HEK293T (cell line): ENCODE measurements at regions not wholly inside any gene's neighbourhood (a gene's known extent, or its start where the extent isn't known, plus 50 kb on each side); places are given as distances from the start of the nearest gene placed in this dataset.
"Not testable (repeated sequence)": the region's sequence is repeated elsewhere in the genome, so short reads cannot be mapped to it uniquely, and the experiment has no call there.

Source experiments
- CTCF ChIA-PET: fragments of 350-600 bp; formaldehyde crosslinking; extraction: SDS; loops from one replicate; lab custom pipeline; 2021; ENCODE audit warnings: antibody characterized with exemption, inconsistent platforms; lab: Yijun Ruan, JAX
- POLR2A ChIA-PET: fragments of 350-600 bp; formaldehyde crosslinking; extraction: SDS; loops from one replicate; lab custom pipeline; 2020; ENCODE audit warnings: antibody characterized with exemption, inconsistent platforms; lab: Yijun Ruan, JAX
- DNase-seq: peaks from one replicate; pipeline ENCODE4 v3.0.0; 2012; ENCODE audit warnings: mixed read lengths; ENCODE audit errors: extremely low spot score
- ELF4 ChIP-seq: fragments of 450-650 bp; IDR thresholded peaks from 2 replicates; pipeline ENCODE4 v1.6.1; 2017; ENCODE audit warnings: antibody characterized with exemption
- FOXA1 ChIP-seq: fragments of 450-650 bp; IDR thresholded peaks from 2 replicates; pipeline ENCODE4 v1.6.1; 2016; ENCODE audit warnings: mild to moderate bottlenecking
- FOXK2 ChIP-seq: fragments of 450-650 bp; IDR thresholded peaks from 2 replicates; pipeline ENCODE4 v1.6.1; 2016; ENCODE audit warnings: mild to moderate bottlenecking
- HDGF ChIP-seq: fragments of 450-650 bp; IDR thresholded peaks from 2 replicates; pipeline ENCODE4 v1.6.1; 2017; ENCODE audit warnings: antibody characterized with exemption, borderline replicate concordance
- L3MBTL2 ChIP-seq: fragments of 450-650 bp; conservative IDR thresholded peaks from 2 replicates; pipeline ENCODE4 v1.6.1; 2016; ENCODE audit warnings: mild to moderate bottlenecking
- LEF1 ChIP-seq: fragments of 450-650 bp; IDR thresholded peaks from 2 replicates; pipeline ENCODE4 v1.6.1; 2017; ENCODE audit warnings: mild to moderate bottlenecking, borderline replicate concordance
- NFRKB ChIP-seq: fragments of 450-650 bp; IDR thresholded peaks from 2 replicates; pipeline ENCODE4 v1.6.1; 2016; ENCODE audit warnings: mild to moderate bottlenecking, moderate library complexity
- SP1 ChIP-seq: fragments of 450-650 bp; IDR thresholded peaks from 2 replicates; pipeline ENCODE4 v1.6.1; 2017
- TARDBP ChIP-seq: fragments of 450-650 bp; IDR thresholded peaks from 2 replicates; pipeline ENCODE4 v1.6.1; 2016
- TF ChIP-seq, protein P1 (sequence below): fragments of 450-650 bp; IDR thresholded peaks from 2 replicates; pipeline ENCODE4 v1.6.1; 2016

DNA sequence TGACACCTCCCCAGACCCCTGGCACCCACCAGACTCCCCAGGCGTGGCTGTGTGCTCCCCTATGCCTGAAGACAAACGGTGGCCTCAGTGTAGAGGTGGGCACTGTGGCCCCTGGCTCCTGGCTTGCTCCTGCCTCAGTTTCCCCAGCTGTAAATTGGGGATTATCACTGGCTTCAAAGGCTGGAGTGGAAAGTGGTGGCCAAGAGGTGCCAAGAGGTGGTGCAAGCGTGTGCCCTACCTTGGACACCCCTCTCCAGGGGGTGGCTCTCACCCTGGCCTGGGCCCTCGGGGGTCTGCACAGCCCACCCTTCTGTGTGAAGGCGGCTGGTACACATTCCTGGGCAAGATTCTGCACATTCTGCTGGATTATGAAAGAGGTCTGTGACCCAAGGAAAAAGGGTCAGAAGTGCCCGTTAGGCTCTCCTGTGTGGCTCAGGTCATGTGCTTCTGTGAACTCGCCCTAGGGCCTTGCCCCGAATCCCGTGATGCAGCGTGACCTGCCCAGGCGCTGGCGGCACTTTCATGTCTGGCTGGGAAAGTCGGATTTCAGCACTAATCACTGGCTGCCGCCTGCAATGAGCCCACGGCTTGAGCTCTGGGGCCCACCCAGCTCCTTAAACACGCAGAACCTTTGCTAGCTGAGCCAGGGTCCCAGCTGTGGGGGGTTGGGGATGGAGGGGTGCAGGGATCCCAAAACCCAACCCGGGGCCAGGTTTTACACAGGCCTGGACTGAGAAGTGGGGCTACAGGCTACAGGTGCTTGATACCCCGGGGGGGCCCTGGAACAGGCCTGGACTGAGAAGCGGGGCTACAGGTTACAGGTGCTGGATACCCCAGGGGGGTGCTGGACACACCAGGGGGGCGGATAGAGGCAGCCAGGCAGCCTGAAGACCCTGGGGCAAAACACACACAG is 86.8 kb upstream of the METTL9 start:
- DNase-seq, CTCF ChIA-PET, POLR2A ChIA-PET: not testable (repeated sequence)

DNA sequence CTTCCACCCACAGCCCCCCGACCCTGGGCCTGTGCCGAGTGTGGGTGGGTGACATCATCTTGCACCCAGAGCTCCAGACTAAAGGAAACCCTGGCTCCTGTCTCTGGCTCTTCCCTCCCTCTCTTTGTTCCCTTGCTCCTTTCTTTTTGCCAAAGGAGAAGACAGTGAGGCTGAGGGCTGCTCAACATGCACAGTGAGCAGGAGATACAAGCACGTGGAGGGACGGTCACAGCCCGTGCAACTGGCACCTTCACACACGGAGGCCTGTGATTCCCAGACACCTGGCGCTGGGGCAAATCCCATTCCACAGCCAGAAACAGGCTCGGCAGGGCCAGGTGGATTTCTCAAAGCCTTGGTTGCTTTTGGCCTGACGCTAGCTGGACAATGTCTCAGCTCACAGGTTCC is 86.0 kb upstream of the METTL9 start:
- POLR2A ChIA-PET, DNase-seq, CTCF ChIA-PET: not testable (repeated sequence)

DNA sequence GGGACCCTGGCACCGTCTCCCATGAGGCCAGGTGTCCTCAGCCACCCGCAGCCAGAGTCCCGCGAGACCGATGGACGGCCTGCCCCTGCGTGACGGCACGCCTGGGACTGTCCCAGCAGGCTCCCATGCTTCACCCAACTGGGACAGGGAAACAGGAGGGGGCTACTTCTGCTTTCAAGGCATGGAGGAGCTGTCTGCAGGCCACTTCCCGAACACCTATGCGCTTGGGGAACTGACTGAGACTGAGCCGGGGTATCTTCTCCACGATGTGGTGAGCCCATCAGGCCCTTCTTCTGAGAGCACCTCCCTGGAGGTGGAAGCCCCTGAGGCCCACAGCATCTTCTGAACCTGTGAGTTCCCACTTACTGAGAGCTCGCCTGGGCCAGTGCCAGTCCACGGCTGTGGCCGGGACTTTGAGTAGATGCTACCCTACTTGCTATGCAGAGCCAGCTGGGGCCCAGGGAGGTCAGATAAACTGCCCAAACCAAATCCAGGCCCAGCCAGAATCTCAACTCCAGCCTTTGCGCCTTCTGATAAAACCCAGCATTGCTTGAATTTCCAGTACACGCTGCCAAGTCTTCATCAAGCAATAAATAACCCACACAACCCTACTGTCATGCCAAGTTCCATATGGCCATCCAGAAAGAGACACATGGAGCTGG is 85.4 kb upstream of the METTL9 start:
- CTCF ChIA-PET, DNase-seq, POLR2A ChIA-PET: not testable (repeated sequence)

DNA sequence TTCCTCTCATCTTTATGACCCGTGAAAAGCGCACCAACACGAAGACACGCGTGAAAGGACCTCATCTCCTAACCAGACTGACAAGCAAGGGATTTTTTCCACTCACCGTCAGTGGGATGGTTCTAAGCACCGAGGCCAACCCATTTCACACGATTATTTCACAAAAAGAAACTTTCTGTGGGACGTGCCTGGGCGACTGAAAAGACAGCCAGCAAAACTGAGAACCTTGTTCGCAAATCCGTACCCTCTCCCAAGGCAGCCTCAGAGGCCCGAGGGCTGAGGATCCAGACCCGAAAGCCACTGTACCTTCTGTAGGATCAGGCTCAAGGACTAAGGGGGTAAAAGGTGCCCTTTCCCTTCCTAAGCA is 84.9 kb upstream of the METTL9 start:
- CTCF ChIA-PET, POLR2A ChIA-PET, DNase-seq: not testable (repeated sequence)

DNA sequence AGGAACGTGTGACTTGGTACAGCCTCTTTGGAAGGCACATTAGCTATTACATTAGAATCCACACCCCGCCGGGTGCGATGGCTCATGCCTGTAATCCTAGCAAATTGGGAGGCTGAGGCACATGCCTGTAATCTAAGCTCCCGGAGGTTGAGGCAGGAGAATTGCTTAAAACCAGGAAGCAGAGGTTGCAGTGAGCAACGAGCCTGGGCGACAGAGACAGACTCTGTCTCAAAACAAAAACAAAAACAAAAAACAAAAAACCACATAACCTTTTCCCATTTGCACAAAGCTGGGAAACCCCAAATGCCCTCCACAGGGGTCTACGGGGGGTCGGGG is 82.7 kb upstream of the METTL9 start:
- POLR2A ChIA-PET, CTCF ChIA-PET, DNase-seq: not testable (repeated sequence)

DNA sequence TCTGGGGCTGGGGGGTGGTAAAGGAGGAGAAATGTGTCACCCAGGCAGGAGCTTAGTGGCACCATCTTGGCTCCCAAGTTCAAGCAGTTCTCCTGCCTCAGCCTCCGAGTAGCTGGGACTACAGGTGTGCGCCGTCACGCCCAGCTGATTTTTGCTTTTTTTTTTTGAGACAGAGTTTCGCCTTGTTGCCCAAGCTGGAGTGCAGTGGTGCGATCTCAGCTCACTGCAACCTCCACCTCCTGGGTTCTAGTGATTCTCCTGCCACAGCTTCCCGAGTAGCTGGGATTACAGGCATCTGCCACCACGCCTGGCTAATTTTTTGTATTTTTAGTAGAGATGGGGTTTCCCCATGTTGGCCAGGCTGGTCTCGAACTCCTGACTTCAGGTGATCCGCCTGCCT is 82.1 kb upstream of the METTL9 start:
- DNase-seq, CTCF ChIA-PET, POLR2A ChIA-PET: not testable (repeated sequence)

DNA sequence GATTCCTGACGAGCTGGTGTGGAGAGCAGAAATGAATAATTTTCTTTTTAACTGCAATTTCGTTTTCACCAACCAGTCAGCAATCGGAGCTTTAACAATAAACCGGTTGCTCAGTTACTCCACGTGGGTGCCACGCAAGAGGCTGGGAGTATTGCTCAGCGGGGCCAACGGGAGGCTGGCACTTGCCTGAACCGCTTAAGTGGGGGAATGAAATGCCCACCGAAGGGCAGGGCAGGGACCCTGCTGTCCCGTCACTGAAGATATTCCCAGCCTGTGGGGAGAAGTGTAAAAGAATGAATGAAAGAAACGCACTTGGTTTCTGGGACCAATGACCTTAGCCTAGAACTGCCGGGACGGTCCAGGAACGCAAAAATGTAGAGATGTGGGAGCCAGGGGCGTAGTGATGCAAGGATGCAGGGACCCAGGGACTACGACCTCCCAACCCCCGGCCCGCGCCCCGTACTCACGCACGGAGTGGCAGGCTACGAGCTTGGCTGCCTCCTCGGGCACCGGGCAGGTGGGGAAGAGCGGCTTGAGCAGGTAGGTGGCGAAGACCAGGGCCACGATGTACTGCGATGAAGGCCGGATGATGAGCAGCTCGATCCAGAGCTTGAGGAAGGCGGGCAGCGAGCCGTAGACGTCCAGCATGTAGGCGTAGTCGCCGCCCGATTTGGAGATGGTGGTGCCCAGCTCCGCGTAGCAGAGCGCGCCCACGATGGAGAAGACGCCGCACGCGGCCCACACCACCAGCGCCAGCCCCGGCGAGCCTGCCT is 79.8 kb upstream of the METTL9 start:
- POLR2A ChIA-PET, DNase-seq, CTCF ChIA-PET: not testable (repeated sequence)
- 0 out of 2 replicates have a peak, but pooled peaks have one; percentile 28 for TF ChIP-seq L3MBTL2

DNA sequence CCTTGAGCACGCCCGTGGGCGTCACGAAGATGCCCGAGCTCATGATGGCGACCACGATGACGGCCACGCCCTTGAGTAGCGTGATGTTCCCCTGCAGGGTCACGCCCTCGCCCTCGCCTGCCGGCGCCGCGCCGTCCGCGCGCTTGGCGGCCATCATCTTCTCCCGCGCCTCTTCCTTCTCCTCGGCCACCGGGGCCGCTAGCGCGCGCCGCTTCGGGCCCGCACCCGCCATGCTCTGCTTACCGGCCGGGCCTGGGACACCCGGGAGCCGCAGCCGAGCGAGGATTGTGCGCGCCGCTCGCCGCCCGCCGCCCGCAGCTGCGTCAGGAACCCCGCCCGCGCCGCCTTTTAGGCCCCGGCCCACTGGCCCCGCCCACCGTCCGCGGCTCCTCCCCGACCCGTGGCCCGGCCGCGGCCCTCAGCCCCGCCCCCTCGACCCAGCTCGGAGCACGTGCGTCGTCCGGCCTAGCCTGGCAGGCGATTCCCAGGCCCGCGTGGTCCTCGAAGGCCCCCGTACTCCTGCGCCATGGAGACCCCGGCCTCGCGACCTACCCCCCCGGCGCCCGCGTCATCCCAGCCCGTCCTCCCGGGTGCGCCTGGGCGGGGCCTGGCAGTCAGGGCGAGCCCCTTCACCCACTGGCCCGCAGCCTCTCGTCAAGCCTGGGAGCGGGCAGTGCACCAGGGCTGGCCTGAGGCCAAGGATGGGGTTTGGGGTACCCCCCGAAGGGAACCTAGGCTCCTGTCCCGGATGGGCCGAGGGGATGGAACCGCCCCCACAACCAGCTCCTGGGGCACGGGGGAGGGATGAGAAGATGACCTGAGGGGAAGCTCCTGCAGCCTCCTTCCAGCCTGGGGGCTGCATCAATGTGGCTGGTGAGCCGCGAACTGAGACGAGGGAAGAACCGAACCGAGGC is 79.0 kb upstream of the METTL9 start:
- CTCF ChIA-PET: interaction anchor here (0.7 kb wide), 1 partner anchor 629 kb away, joined by 3 read pairs; no protein-coding TSS in a partner anchor
- peak; percentile 87 for DNase-seq
- POLR2A ChIA-PET: not testable (repeated sequence)
- peak; percentile 95 for TF ChIP-seq L3MBTL2

DNA sequence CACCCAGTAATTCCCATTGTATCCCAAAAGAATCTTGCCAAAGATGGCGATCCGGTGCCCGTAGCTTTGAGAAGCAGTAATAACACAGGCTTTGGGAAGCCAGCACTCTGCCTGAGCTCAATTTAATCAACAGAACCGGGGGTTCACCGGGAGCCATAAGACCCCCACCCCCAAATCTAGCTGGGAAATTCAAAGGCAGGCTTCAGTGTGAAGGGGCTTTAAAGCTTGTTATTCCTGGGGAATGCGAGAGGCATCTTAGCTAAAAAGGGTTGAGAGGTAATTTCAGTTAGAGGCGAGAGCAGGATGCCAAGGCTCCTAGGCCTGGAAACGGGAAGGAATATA is 78.4 kb upstream of the METTL9 start:
- POLR2A ChIA-PET, CTCF ChIA-PET: not testable (repeated sequence)

DNA sequence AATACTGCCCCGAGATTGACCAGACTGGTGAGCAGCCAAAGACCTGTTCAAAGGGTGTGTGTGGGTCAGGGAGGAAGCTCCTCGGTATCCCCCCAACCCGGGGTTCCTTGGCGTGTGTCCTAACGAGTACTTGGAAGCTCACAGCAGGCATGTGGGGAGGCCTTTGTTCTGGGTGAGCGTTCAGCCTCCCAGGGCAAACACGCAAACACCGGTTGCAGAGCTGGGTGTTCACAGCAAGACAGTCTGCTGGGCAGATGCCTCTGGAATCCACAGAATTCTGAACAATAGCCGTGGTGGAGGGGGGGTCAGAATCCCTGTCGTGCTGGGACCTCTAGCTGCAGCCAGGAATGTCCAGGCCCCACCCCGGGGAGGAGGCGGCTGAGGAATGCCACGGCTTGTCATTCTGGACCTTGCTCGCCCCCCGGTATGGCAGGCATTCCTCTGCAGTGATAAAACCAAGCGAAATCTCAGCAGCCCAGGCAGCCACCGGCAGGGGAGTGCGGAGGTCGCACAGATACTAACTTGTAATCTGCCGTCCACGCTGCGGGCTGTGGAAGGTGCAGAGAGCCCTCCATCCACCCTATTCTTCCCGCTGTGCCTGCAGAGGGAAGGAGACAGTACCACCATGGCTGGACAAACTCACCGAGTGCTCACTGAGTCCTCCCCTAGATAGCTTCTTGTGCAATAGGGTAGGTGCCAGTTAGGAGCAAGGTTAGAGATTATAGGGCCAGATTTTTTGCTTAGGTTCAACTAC is 77.8 kb upstream of the METTL9 start:
- POLR2A ChIA-PET, DNase-seq, CTCF ChIA-PET: not testable (repeated sequence)

More for the DNA sequence above, 78.4 kb upstream of the METTL9 start:
- DNase-seq: not testable (repeated sequence)

DNA sequence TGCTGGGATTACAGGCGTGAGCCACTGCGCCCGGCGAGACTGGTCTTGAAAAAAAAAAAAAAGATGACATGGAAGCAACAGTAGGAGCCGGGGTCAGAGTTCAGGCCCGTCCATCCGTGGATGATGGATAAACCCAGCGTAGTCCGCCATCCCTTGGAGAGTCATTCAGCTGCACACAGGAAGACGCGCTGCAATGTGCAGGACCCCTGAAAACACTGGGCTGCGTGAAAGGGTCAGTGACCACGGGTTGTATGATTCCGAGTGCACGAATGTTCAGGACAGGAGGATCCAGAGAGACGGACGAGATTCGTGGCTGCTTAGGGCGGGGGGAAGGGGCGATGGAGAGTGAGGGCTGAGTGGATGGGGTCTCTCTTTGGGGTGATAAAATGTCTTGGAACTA is 76.5 kb upstream of the METTL9 start:
- CTCF ChIA-PET, POLR2A ChIA-PET: not testable (repeated sequence)

DNA sequence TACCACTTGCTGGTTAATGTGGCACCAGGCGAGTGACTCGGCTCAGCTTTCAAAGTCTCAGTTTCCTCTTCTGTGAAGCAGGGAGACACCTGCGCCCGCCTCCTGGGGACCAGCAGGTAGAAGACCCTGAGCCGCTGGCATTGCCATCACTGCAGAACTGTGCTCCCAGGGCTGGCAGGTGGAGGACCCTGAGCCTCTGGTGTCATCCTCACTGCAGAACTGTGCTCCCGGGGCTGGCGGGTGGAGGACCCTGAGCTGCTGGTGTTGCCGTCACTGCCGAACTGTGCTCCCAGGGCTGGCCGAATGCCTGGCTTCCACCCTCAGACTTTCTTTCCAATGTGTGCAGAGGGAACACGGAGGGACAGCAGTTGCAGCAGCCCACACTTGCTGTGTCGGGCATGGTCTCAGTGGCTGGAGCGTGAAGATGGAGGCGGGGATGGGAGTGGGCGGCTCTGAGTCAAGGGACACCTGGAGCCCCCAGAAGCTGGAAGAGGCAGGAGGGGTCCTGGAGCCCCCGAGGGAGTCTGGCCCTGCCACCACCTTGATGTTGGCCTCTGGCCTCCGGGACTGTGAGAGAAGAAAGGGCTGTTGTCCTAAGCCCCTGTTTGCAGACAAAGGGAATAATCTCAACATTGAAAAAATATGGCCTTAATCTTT is 75.8 kb upstream of the METTL9 start:
- CTCF ChIA-PET: no interaction called here
- TF ChIP-seq HDGF (no peak), FOXK2 (no peak), LEF1 (no peak), NFRKB (no peak), TARDBP (no peak), ELF4 (no peak), SP1 (no peak), FOXA1 (no peak)
- TF ChIP-seq, protein P1, sequence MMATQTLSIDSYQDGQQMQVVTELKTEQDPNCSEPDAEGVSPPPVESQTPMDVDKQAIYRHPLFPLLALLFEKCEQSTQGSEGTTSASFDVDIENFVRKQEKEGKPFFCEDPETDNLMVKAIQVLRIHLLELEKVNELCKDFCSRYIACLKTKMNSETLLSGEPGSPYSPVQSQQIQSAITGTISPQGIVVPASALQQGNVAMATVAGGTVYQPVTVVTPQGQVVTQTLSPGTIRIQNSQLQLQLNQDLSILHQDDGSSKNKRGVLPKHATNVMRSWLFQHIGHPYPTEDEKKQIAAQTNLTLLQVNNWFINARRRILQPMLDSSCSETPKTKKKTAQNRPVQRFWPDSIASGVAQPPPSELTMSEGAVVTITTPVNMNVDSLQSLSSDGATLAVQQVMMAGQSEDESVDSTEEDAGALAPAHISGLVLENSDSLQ: no peak
- no peak for DNase-seq
- POLR2A ChIA-PET: no interaction called here

More for the DNA sequence above, 76.5 kb upstream of the METTL9 start:
- DNase-seq: not testable (repeated sequence)
